ENCODE measurements at regions not wholly inside any gene's neighbourhood (a gene's known extent, or its start where the extent isn't known, plus 50 kb on each side); places are given as distances from the start of the nearest gene placed in this dataset.

- H3K4me1 ChIP-seq, result no peaks in the 10 kb centered on the region
- DNase-seq (ENCODE audit: low read depth in 1 of 2, low spot score in 1 of 2) (no peak), FAIRE-seq (no peak), ATAC-seq (no peak)
- H3K4me3 ChIP-seq, result no peak overlapping the region
- no peak overlapping the region for H3K4me2 ChIP-seq
- H3K9me3 ChIP-seq, result no peaks in the 10 kb centered on the region
- POLR2A ChIA-PET, result no interaction called here
- no peak overlapping the region for H3K27ac ChIP-seq
- WGBS (ENCODE audit: missing lambda C conversion rate), result 70% methylated on average over 14 of the region's 19 CpGs
- TF ChIP-seq PBX3 (IDR thresholded peaks at IDR 0.05), result no peak
- TF ChIP-seq ZC3H11A (IDR thresholded peaks at IDR 0.05), result no peak
- TF ChIP-seq CHD2 (IDR thresholded peaks at IDR 0.05; ENCODE audit: low read length, partially characterized antibody), result no peak
- TF ChIP-seq HOXA7 (CRISPR knock-in tag; IDR thresholded peaks at IDR 0.05), result no peak
- CTCF ChIA-PET, result no interaction called here
These were observed 242.9 kb downstream of the HAUS1 start for GRCh38 chr18:46346896-46347630.

GRCh38 chr18:46350598-46351159, 246.5 kb downstream of the HAUS1 start:
- H3K4me3 ChIP-seq, result no peak overlapping the region
- ChIA-PET POLR2A (no interaction called here), CTCF (interaction anchor here (1.1 to 1.5 kb wide), 3 partner anchors 11 to 307 kb away, joined by 3 to 4 read pairs (median 3); no protein-coding TSS in a partner anchor)
- 82% methylated on average over 8 of the region's 13 CpGs for WGBS (ENCODE audit: missing lambda C conversion rate)
- no peak overlapping the region for H3K4me2 ChIP-seq
- TF ChIP-seq RAD21 (conservative IDR thresholded peaks at IDR 0.05 in 1 of 2, IDR thresholded peaks at IDR 0.05 in 1 of 2), result no peak
- no peak for TF ChIP-seq HMGXB4 (CRISPR knock-in tag; IDR thresholded peaks at IDR 0.05; ENCODE audit: borderline replicate concordance)
- no peak for TF ChIP-seq NPAS2 (CRISPR knock-in tag; IDR thresholded peaks at IDR 0.05; ENCODE audit: borderline replicate concordance)
- no peak for TF ChIP-seq ZNF302 (CRISPR knock-in tag; IDR thresholded peaks at IDR 0.05)
- TF ChIP-seq KDM5A (IDR thresholded peaks at IDR 0.05), result no peak
- no peak for TF ChIP-seq ZFP36 (IDR thresholded peaks at IDR 0.05; ENCODE audit: borderline replicate concordance, partially characterized antibody)
- TF ChIP-seq PHF8 (IDR thresholded peaks at IDR 0.05; ENCODE audit: borderline replicate concordance, low read depth), result no peak
- TF ChIP-seq JUNB (IDR thresholded peaks at IDR 0.05), result no peak
- no peak for TF ChIP-seq POLR2AphosphoS2 (conservative IDR thresholded peaks at IDR 0.05; ENCODE audit: low read length)
- TF ChIP-seq RCOR1 (IDR thresholded peaks at IDR 0.05; ENCODE audit: low read depth, low read length), result no peak
- TF ChIP-seq SMC3 (IDR thresholded peaks at IDR 0.05), result no peak
- no peak for TF ChIP-seq BCL3 (IDR thresholded peaks at IDR 0.05)
- TF ChIP-seq CBX2 (IDR thresholded peaks at IDR 0.05; ENCODE audit: borderline replicate concordance, low read depth), result no peak
- TF ChIP-seq SREBF2 (IDR thresholded peaks at IDR 0.05), result no peak
- no peak for TF ChIP-seq JUN (IDR thresholded peaks at IDR 0.05)
- TF ChIP-seq MAZ (IDR thresholded peaks at IDR 0.05; ENCODE audit: borderline replicate concordance, low read depth, low read length), result no peak
- TF ChIP-seq HES2 (IDR thresholded peaks at IDR 0.05), result no peak
- no peak for TF ChIP-seq EP300 (IDR thresholded peaks at IDR 0.05)
- no peak for TF ChIP-seq POLR2A (IDR thresholded peaks at IDR 0.05; ENCODE audit: low read length)
- no peak for TF ChIP-seq EHMT2 (IDR thresholded peaks at IDR 0.05; ENCODE audit: low read depth)
- DNase-seq (ENCODE audit: low read depth in 1 of 2, low spot score in 1 of 2) (no peak), ATAC-seq (no peak), FAIRE-seq (no peak)
- H3K9me3 ChIP-seq, result no peaks in the 10 kb centered on the region
- H3K27ac ChIP-seq, result no peak overlapping the region
- no peaks in the 10 kb centered on the region for H3K4me1 ChIP-seq

Data from A549 (cell line).